Spleen (tissue), 7 donors: ENCODE measurements at regions not wholly inside any gene's neighbourhood (a gene's known extent, or its start where the extent isn't known, plus 50 kb on each side); places are given as distances from the start of the nearest gene placed in this dataset.

Experiments
- POLR2A ChIP-seq, 3 donors: fragments of 450-650 bp; IDR thresholded peaks; one replicate each; pipeline ENCODE4 v1.5.1; 2017; ENCODE audit warnings: antibody characterized with exemption in 3 of 3, mild to moderate bottlenecking in 1 of 3
- TF ChIP-seq, protein P1 (sequence below), 11 experiments: fragments of 200-600 bp in 7 of 11; fragments of 450-650 bp in 4 of 11; sonication (generic) in 4 of 11; IDR thresholded peaks in 8 of 11; conservative IDR thresholded peaks in 3 of 11; 1 replicate in 7 of 11; 2 replicates in 4 of 11; pipeline versions ENCODE4 v1.4.0 to v1.8.0; 2016 to 2021; ENCODE audit warnings: antibody characterized with exemption in 11 of 11, inconsistent platforms in 4 of 11, mild to moderate bottlenecking in 1 of 11
- donor health status: DM: no; HTN: no; CAD: no; lungs with moderate emphysema.
- donor health status: DM: no; HTN: no; CAD: no.
- donor health status: DM: no; HTN: no; CAD: no.

DNA sequence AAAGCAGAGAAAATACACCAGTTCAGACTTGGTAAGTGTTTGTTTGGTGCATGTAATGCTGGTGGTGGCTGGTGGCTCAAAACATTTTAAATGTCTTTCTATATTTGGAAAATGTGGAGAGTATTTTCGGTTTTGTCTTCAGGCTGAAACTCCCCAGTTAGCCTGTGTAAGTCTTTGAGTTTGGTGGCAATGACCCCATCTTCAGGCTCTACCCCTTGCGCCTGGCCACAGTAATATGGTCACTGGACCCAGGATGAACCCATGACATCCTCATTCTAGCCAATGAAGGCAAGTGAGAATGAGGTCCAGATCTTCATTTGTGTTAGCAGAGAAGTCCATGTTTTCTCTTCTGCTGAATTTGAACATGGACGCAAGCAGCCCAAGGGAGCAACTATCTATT is 422.6 kb downstream of the BRINP1 start:
- TF ChIP-seq, protein P1, sequence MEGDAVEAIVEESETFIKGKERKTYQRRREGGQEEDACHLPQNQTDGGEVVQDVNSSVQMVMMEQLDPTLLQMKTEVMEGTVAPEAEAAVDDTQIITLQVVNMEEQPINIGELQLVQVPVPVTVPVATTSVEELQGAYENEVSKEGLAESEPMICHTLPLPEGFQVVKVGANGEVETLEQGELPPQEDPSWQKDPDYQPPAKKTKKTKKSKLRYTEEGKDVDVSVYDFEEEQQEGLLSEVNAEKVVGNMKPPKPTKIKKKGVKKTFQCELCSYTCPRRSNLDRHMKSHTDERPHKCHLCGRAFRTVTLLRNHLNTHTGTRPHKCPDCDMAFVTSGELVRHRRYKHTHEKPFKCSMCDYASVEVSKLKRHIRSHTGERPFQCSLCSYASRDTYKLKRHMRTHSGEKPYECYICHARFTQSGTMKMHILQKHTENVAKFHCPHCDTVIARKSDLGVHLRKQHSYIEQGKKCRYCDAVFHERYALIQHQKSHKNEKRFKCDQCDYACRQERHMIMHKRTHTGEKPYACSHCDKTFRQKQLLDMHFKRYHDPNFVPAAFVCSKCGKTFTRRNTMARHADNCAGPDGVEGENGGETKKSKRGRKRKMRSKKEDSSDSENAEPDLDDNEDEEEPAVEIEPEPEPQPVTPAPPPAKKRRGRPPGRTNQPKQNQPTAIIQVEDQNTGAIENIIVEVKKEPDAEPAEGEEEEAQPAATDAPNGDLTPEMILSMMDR (IDR thresholded peaks at IDR 0.05 in 8 of 11, conservative IDR thresholded peaks at IDR 0.05 in 3 of 11) = no peak
- no peak for TF ChIP-seq POLR2A (IDR thresholded peaks at IDR 0.05)
